ENCODE measurements at regions not wholly inside any gene's neighbourhood (a gene's known extent, or its start where the extent isn't known, plus 50 kb on each side); places are given as distances from the start of the nearest gene placed in this dataset.

- no peak overlapping the region for H3K27ac ChIP-seq (ENCODE audit: low read length)
- H3K4me3 ChIP-seq (ENCODE audit: low read length) = no peak overlapping the region
- no peak overlapping the region for H3K4me2 ChIP-seq (ENCODE audit: low read length)
- TF ChIP-seq, protein P1, sequence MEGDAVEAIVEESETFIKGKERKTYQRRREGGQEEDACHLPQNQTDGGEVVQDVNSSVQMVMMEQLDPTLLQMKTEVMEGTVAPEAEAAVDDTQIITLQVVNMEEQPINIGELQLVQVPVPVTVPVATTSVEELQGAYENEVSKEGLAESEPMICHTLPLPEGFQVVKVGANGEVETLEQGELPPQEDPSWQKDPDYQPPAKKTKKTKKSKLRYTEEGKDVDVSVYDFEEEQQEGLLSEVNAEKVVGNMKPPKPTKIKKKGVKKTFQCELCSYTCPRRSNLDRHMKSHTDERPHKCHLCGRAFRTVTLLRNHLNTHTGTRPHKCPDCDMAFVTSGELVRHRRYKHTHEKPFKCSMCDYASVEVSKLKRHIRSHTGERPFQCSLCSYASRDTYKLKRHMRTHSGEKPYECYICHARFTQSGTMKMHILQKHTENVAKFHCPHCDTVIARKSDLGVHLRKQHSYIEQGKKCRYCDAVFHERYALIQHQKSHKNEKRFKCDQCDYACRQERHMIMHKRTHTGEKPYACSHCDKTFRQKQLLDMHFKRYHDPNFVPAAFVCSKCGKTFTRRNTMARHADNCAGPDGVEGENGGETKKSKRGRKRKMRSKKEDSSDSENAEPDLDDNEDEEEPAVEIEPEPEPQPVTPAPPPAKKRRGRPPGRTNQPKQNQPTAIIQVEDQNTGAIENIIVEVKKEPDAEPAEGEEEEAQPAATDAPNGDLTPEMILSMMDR (IDR thresholded peaks at IDR 0.05; ENCODE audit: poor library complexity, severe bottlenecking) = no peak
- TF ChIP-seq EP300 (conservative IDR thresholded peaks at IDR 0.05; ENCODE audit: poor library complexity, severe bottlenecking) = no peak
- no peak for TF ChIP-seq MXI1 (conservative IDR thresholded peaks at IDR 0.05; ENCODE audit: poor library complexity, severe bottlenecking)
- TF ChIP-seq EZH2 (IDR thresholded peaks at IDR 0.05; ENCODE audit: borderline replicate concordance, insufficient read depth, low read length, poor library complexity, severe bottlenecking) = no peak
- TF ChIP-seq, protein P2, sequence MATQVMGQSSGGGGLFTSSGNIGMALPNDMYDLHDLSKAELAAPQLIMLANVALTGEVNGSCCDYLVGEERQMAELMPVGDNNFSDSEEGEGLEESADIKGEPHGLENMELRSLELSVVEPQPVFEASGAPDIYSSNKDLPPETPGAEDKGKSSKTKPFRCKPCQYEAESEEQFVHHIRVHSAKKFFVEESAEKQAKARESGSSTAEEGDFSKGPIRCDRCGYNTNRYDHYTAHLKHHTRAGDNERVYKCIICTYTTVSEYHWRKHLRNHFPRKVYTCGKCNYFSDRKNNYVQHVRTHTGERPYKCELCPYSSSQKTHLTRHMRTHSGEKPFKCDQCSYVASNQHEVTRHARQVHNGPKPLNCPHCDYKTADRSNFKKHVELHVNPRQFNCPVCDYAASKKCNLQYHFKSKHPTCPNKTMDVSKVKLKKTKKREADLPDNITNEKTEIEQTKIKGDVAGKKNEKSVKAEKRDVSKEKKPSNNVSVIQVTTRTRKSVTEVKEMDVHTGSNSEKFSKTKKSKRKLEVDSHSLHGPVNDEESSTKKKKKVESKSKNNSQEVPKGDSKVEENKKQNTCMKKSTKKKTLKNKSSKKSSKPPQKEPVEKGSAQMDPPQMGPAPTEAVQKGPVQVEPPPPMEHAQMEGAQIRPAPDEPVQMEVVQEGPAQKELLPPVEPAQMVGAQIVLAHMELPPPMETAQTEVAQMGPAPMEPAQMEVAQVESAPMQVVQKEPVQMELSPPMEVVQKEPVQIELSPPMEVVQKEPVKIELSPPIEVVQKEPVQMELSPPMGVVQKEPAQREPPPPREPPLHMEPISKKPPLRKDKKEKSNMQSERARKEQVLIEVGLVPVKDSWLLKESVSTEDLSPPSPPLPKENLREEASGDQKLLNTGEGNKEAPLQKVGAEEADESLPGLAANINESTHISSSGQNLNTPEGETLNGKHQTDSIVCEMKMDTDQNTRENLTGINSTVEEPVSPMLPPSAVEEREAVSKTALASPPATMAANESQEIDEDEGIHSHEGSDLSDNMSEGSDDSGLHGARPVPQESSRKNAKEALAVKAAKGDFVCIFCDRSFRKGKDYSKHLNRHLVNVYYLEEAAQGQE (IDR thresholded peaks at IDR 0.05; ENCODE audit: borderline replicate concordance) = no peak
- no peak for TF ChIP-seq TAF1 (IDR thresholded peaks at IDR 0.05; ENCODE audit: low read depth)
- TF ChIP-seq POLR2AphosphoS5 (IDR thresholded peaks at IDR 0.05) = no peak
- TF ChIP-seq SMC3 (conservative IDR thresholded peaks at IDR 0.05; ENCODE audit: poor library complexity) = no peak
- no peak for TF ChIP-seq RAD21 (conservative IDR thresholded peaks at IDR 0.05)
- H3K79me2 ChIP-seq (replicated peaks; ENCODE audit: insufficient read depth, low read length) = no peaks in the 10 kb centered on the region
- no peak overlapping the region for H3K9ac ChIP-seq (ENCODE audit: low read length)
- no peaks in the 10 kb centered on the region for H3K9me3 ChIP-seq (ENCODE audit: low read length)
- H3F3A ChIP-seq (ENCODE audit: insufficient read depth, low read length, poor library complexity, severe bottlenecking) = no peaks in the 10 kb centered on the region
- no peak overlapping the region for H2AFZ ChIP-seq (ENCODE audit: low read depth, low read length)
- H4K20me1 ChIP-seq (ENCODE audit: insufficient read depth) = no peaks in the 10 kb centered on the region
- H3K27me3 ChIP-seq (ENCODE audit: insufficient read depth, low read depth, low read length) = no peaks in the 10 kb centered on the region
- no peaks in the 10 kb centered on the region for H3K36me3 ChIP-seq (ENCODE audit: insufficient read depth, low read length)
- no peaks in the 10 kb centered on the region for H3K9me2 ChIP-seq (ENCODE audit: insufficient read depth, low read length)
Observed at GRCh38 chr12:87491089-87491488, 538.1 kb downstream of the C12orf50 start.

- no peak overlapping the region for H3K9ac ChIP-seq (ENCODE audit: low read length)
- H3K27me3 ChIP-seq (ENCODE audit: insufficient read depth, low read depth, low read length) = no peaks in the 10 kb centered on the region
- H3K79me2 ChIP-seq (replicated peaks; ENCODE audit: insufficient read depth, low read length) = no peaks in the 10 kb centered on the region
- H3K9me3 ChIP-seq (ENCODE audit: low read length) = no peaks in the 10 kb centered on the region
- H2AFZ ChIP-seq (ENCODE audit: low read depth, low read length) = no peak overlapping the region
- H3K27ac ChIP-seq (ENCODE audit: low read length) = no peak overlapping the region
- no peak overlapping the region for H3K4me3 ChIP-seq (ENCODE audit: low read length)
- no peaks in the 10 kb centered on the region for H4K20me1 ChIP-seq (ENCODE audit: insufficient read depth)
- no peak overlapping the region for H3K4me2 ChIP-seq (ENCODE audit: low read length)
- no peaks in the 10 kb centered on the region for H3F3A ChIP-seq (ENCODE audit: insufficient read depth, low read length, poor library complexity, severe bottlenecking)
- TF ChIP-seq EP300 (conservative IDR thresholded peaks at IDR 0.05; ENCODE audit: poor library complexity, severe bottlenecking) = no peak
- TF ChIP-seq RAD21 (conservative IDR thresholded peaks at IDR 0.05) = no peak
- TF ChIP-seq SMC3 (conservative IDR thresholded peaks at IDR 0.05; ENCODE audit: poor library complexity) = no peak
- TF ChIP-seq POLR2AphosphoS5 (IDR thresholded peaks at IDR 0.05) = no peak
- TF ChIP-seq MXI1 (conservative IDR thresholded peaks at IDR 0.05; ENCODE audit: poor library complexity, severe bottlenecking) = no peak
- TF ChIP-seq EZH2 (IDR thresholded peaks at IDR 0.05; ENCODE audit: borderline replicate concordance, insufficient read depth, low read length, poor library complexity, severe bottlenecking) = no peak
- TF ChIP-seq, protein P2 (IDR thresholded peaks at IDR 0.05; ENCODE audit: borderline replicate concordance) = no peak
- TF ChIP-seq, protein P1 (IDR thresholded peaks at IDR 0.05; ENCODE audit: poor library complexity, severe bottlenecking) = no peak
- TF ChIP-seq TAF1 (IDR thresholded peaks at IDR 0.05; ENCODE audit: low read depth) = no peak
- H3K36me3 ChIP-seq (ENCODE audit: insufficient read depth, low read length) = no peaks in the 10 kb centered on the region
- H3K9me2 ChIP-seq (ENCODE audit: insufficient read depth, low read length) = no peaks in the 10 kb centered on the region
Observed at GRCh38 chr12:87469295-87469694, 559.9 kb downstream of the C12orf50 start.

Measured in neural cell (in vitro differentiated cells).